ENCODE measurements at regions not wholly inside any gene's neighbourhood (a gene's known extent, or its start where the extent isn't known, plus 50 kb on each side); places are given as distances from the start of the nearest gene placed in this dataset.

DNA sequence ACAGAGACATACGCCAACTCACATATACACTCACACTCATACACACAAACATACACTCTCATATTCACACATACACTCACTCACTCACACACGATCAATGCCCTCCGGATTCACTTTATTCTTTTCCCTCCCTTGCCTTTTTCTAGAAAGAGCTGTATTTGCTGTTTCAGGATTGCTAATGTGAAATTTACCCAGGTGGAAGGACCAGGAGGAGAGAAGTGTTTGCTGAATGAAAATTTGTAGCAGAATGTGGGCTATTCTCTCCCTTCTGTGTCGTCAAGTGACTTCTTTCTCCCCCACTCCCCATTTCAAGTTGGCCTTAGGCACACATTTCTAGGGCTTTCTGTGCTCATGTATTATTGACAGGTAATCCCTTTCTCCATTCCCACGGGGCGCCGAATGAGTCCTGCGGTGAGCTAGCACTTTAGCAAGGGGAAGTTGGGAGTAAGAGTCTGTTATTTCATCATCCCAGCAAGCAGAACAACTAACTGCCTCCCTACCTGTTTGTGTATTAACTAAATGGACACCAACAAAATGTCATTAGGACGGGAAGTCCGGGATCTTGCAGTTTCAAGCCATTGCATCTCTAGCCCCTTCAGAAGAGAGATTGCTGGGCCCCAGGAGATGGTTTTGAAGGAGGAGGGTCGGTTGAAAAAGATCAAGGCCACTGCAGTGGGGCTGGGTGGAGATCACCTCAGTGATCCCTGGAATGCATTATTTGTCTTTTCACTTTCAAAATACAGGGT is 97.1 kb upstream of the TAF11L2 start:
- H3K9me3 ChIP-seq (ENCODE audit: control insufficient read depth, insufficient read depth, low read length): no peaks in the 10 kb centered on the region
- ChIA-PET POLR2A (no interaction called here), CTCF (interaction anchor here (1.8 kb wide), 1 partner anchor 185 kb away, joined by 8 read pairs; no protein-coding TSS in a partner anchor)
- H3K27ac ChIP-seq (ENCODE audit: low read depth, low read length): no peak overlapping the region
- DNase-seq (ENCODE audit: low read depth, low spot score): no peak
- H3K4me3 ChIP-seq (ENCODE audit: low read depth, low read length): no peak overlapping the region
- H3K27me3 ChIP-seq (ENCODE audit: control insufficient read depth, insufficient read depth, low read length): no peaks in the 10 kb centered on the region
- TF ChIP-seq, protein P1, sequence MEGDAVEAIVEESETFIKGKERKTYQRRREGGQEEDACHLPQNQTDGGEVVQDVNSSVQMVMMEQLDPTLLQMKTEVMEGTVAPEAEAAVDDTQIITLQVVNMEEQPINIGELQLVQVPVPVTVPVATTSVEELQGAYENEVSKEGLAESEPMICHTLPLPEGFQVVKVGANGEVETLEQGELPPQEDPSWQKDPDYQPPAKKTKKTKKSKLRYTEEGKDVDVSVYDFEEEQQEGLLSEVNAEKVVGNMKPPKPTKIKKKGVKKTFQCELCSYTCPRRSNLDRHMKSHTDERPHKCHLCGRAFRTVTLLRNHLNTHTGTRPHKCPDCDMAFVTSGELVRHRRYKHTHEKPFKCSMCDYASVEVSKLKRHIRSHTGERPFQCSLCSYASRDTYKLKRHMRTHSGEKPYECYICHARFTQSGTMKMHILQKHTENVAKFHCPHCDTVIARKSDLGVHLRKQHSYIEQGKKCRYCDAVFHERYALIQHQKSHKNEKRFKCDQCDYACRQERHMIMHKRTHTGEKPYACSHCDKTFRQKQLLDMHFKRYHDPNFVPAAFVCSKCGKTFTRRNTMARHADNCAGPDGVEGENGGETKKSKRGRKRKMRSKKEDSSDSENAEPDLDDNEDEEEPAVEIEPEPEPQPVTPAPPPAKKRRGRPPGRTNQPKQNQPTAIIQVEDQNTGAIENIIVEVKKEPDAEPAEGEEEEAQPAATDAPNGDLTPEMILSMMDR (IDR thresholded peaks at IDR 0.05; ENCODE audit: low read depth, low read length): no peak

DNA sequence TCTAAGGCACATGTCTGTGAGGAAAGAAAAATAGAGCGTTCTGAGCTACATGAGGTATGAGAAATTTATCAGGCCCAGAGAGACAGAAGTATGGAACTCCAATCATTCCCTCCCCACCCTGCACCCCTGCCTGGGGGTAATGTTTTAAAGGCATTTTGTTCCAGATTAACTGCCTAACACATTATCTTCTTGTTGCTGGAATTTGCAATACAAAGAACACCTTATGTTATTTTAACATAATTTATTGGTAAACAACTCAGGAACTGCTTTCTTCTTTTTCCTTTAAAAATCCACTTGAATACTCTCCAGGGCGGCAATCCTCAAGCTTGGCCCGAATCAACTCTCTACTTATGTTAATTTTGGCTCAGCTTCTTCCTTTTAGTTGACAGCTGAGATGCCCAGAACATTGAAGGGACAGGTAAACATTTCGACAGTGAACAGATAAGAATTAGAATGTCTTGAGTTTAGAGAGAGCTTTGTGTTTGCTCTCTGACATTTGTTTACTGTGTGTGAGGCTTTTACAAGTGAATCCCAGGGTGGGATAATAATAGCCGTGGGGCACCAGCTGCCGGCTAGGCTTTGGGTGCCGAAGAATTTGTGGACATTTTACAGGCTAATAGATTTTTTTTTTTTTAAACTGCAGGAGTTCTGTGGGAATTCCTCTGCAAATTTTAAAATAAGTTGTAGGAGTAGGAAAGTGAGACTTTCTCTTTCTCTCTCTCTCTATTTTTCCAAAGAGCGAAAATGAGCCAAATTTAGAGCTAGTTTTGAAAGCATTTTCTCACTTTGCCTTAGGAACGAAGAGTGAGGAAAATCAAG is 96.4 kb upstream of the TAF11L2 start:
- CTCF ChIA-PET: interaction anchor here (0.7 to 1.8 kb wide), 2 partner anchors 19 to 185 kb away, joined by 5 to 8 read pairs; no protein-coding TSS in a partner anchor
- Histone ChIP-seq H3K27ac (ENCODE audit: low read depth, low read length) (no peak overlapping the region), H3K27me3 (ENCODE audit: control insufficient read depth, insufficient read depth, low read length) (no peaks in the 10 kb centered on the region), H3K9me3 (ENCODE audit: control insufficient read depth, insufficient read depth, low read length) (no peaks in the 10 kb centered on the region), H3K4me3 (ENCODE audit: low read depth, low read length) (no peak overlapping the region)
- POLR2A ChIA-PET: no interaction called here
- DNase-seq (ENCODE audit: low read depth, low spot score): no peak
- TF ChIP-seq, protein P1 (IDR thresholded peaks at IDR 0.05; ENCODE audit: low read depth, low read length): no peak

DNA sequence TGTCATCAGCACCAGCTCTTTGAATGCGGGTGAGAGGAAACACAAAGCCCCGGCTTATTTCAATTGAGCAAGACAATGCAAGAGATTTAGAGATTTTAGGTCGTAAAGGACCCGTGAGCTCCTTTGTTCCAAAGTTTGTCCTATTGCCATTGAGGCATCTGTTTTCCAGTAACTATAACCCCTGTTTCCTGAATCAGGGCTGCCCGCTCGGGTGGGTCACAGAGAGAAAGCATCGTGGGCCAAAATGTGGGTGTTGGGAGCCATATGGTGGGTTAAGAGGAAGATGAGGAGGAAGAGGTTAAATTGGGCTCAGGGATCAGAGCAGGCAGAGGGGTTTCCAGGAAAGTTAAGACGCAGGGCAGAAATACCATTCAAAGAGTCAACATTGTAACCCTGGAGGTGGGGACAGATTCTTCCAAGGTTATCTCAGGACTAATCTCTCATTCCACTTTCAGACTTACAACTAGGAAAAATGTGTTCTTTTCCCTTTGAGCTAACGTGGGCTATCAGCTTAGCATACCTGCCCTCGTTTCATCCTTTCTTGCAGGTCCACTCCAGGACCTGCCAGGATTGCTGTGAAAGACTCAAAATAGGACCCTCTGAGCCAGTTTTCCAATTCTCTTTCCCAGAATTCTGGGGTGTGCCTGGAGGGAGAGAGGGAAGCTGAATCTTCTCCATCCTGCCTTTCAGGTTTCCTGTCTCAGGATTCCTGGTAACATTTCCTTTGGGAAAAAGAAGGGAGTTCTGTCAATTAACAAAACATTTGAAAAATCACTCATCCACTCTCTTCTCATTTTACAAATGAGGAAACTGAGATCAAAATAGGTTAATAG is 95.5 kb upstream of the TAF11L2 start:
- POLR2A ChIA-PET: no interaction called here
- no peak for DNase-seq (ENCODE audit: low read depth, low spot score)
- CTCF ChIA-PET: interaction anchor here (0.7 to 1.8 kb wide), 2 partner anchors 20 to 186 kb away, joined by 5 to 8 read pairs; no protein-coding TSS in a partner anchor

DNA sequence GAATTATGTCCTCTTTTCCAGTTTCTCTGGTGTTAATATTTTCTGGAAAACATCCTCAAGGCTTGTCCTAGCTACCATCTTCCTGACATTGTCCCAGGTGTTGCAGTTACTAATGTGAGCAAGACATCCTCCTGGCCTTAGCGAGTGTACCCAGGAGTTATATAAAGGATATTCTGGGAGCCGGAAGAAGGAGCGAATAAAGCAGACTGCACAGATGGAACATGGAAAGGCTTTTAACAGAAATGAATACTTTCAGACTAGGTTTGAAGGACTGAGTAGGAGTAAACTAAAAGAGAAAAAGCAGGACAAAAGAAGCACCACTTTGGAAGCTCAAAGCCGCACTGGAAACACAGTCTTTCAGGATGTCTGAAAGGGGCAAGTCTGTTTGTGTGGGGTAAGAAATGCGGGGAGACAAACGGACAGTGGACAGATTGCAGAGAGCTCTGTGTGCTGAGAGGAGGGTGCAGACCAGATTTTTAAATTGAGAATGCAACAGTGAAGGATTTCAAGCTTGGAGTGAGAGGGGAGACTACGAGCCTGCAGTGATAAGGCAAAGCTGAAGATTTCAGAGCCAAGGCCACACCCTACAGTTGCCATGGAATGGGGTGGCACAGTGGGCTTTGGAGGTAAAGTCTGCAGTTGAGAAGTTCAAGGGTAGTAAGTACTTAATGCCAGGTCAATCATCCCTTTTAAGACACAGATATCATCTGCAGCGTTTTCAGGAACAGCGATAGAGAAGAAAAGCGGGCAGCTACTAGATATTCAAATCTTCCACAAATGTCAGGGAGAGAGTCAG is 94.1 kb upstream of the TAF11L2 start:
- CTCF ChIA-PET: interaction anchor here (0.7 kb wide), 1 partner anchor 188 kb away, joined by 3 read pairs; no protein-coding TSS in a partner anchor
- POLR2A ChIA-PET: no interaction called here
- TF ChIP-seq, protein P1 (IDR thresholded peaks at IDR 0.05; ENCODE audit: low read depth, low read length): no peak
- Histone ChIP-seq H3K4me3 (ENCODE audit: low read depth, low read length) (no peak overlapping the region), H3K27me3 (ENCODE audit: control insufficient read depth, insufficient read depth, low read length) (no peaks in the 10 kb centered on the region), H3K27ac (ENCODE audit: low read depth, low read length) (no peak overlapping the region), H3K9me3 (ENCODE audit: control insufficient read depth, insufficient read depth, low read length) (no peaks in the 10 kb centered on the region)
- no peak for DNase-seq (ENCODE audit: low read depth, low spot score)

More for the DNA sequence above, 95.5 kb upstream of the TAF11L2 start:
- TF ChIP-seq, protein P1 (IDR thresholded peaks at IDR 0.05; ENCODE audit: low read depth, low read length): no peak
- Histone ChIP-seq H3K4me3 (ENCODE audit: low read depth, low read length) (no peak overlapping the region), H3K27ac (ENCODE audit: low read depth, low read length) (no peak overlapping the region), H3K9me3 (ENCODE audit: control insufficient read depth, insufficient read depth, low read length) (no peaks in the 10 kb centered on the region), H3K27me3 (ENCODE audit: control insufficient read depth, insufficient read depth, low read length) (no peaks in the 10 kb centered on the region)
